Erythroblast (primary cell): ENCODE measurements at regions not wholly inside any gene's neighbourhood (a gene's known extent, or its start where the extent isn't known, plus 50 kb on each side); places are given as distances from the start of the nearest gene placed in this dataset.

Experiments
- GATA1 ChIP-seq: IDR thresholded peaks from 2 replicates; pipeline ENCODE4 v1.6.1; 2011; ENCODE audit warnings: low read depth, mild to moderate bottlenecking, control low read depth, low read length, moderate library complexity
- POLR2A ChIP-seq: IDR thresholded peaks from 2 replicates; pipeline ENCODE4 v1.6.1; 2011; ENCODE audit warnings: mild to moderate bottlenecking, low read length

GRCh38 chr11:119899997-119900396 lies 171.0 kb upstream of the NECTIN1 start:
- TF ChIP-seq POLR2A = no peak
- no peak for TF ChIP-seq GATA1
